ENCODE measurements at regions not wholly inside any gene's neighbourhood (a gene's known extent, or its start where the extent isn't known, plus 50 kb on each side); places are given as distances from the start of the nearest gene placed in this dataset.

DNA sequence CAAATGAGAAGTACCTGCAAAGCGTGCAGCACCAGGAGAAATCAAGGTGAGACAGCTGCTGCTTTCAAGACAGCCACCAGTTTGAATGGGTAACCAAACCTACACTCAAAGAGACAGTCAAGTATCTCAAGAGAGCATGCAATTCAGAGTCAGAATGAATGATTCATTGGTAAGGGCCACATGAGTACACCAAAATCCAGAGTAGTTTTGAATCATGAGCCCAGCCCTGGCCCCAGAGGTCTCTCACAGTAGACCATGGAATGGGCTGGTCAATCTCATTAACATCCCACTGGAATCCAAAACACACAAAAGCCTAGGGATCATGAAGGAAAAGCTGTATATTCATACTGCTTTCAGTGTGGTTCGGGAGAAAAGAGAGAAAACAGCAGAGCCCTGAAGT is 242.8 kb downstream of the TBL1XR1 start:
- no peak overlapping the region for H3K4me3 ChIP-seq (ENCODE audit: low read length)
- TF ChIP-seq, protein P1, sequence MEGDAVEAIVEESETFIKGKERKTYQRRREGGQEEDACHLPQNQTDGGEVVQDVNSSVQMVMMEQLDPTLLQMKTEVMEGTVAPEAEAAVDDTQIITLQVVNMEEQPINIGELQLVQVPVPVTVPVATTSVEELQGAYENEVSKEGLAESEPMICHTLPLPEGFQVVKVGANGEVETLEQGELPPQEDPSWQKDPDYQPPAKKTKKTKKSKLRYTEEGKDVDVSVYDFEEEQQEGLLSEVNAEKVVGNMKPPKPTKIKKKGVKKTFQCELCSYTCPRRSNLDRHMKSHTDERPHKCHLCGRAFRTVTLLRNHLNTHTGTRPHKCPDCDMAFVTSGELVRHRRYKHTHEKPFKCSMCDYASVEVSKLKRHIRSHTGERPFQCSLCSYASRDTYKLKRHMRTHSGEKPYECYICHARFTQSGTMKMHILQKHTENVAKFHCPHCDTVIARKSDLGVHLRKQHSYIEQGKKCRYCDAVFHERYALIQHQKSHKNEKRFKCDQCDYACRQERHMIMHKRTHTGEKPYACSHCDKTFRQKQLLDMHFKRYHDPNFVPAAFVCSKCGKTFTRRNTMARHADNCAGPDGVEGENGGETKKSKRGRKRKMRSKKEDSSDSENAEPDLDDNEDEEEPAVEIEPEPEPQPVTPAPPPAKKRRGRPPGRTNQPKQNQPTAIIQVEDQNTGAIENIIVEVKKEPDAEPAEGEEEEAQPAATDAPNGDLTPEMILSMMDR (conservative IDR thresholded peaks at IDR 0.05; ENCODE audit: low read depth, low read length), result no peak
- DNase-seq (ENCODE audit: low read depth), result no peak

DNA sequence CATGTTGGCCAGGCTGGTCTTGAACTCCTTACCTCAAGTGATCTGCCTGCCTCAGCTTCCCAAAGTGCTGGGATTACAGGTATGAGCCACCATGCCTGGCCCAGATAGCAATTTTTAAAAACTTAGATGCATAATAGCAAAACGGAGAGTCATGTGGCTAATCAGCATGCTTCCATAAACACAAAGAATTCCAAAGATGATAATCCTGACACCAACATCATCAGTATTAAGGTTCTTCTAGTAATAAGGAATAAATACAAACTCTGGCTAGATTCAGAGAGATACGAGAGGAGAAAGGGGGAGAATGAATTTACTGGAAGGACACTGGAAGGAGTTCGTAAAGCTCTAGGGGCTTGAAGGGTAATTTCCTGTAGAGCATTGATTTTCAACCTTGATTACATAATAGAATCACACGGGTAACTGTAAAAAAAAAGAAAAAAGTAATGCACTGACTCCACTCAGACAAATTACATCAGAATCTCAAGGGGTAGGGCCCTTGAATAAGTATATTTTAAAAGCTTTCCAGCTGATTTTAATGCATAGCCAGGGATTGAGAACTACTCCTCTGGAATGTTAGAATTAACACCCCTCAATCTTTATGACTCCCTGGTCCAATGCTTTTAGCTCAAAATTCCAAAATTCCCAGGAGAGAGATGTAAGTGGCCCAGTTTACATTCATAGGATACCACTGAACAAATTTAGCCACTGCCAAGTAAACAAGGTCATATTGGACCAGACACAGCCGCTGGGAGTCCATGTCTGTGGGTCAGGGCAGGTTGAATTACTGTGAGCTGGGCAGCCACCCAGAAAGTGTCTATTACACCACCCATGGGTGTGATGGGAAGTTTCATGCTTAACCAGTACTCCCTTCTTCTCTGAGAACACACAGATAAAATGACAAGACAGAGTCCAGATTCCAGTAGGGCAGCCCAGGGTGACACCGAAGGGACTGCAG is 243.9 kb downstream of the TBL1XR1 start:
- TF ChIP-seq, protein P1 (conservative IDR thresholded peaks at IDR 0.05; ENCODE audit: low read depth, low read length), result no peak
- no peak overlapping the region for H3K4me3 ChIP-seq (ENCODE audit: low read length)
- DNase-seq (ENCODE audit: low read depth), result peak; percentile 64

DNA sequence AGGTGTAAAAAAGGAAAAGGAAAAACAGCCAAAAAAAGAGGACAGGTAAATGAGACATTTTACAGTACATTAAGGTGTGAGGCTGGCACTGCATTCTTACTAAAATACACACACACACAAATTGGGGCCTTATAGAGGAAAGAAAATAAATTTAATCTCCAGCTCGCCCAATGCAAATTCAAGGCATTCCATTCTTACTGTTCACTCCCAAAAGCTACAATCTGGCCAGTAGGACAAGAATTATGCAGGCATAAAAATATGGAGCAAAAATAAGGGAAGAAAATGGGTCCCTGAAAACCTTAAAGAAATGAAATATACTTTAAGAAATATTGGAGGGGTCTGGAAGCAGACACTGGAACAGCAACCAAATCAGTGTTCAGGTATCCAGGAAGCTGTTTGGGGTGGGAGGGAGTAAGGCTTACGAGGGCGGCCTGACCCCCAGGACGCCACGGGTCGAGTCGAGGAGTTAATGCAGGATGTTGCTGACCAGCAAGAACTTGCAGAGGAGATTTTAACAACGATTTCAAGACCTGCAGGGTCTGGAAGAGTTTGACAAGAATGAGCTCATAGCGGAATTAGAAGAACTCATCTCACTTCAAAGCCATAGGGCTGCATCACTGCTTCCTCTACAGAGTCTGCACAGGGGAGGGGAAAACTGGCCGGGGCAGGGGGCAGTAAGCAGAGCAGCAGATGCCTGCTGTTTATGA is 245.5 kb downstream of the TBL1XR1 start:
- DNase-seq (ENCODE audit: low read depth), result no peak
- TF ChIP-seq, protein P1 (conservative IDR thresholded peaks at IDR 0.05; ENCODE audit: low read depth, low read length), result no peak
- H3K4me3 ChIP-seq (ENCODE audit: low read length), result no peak overlapping the region

DNA sequence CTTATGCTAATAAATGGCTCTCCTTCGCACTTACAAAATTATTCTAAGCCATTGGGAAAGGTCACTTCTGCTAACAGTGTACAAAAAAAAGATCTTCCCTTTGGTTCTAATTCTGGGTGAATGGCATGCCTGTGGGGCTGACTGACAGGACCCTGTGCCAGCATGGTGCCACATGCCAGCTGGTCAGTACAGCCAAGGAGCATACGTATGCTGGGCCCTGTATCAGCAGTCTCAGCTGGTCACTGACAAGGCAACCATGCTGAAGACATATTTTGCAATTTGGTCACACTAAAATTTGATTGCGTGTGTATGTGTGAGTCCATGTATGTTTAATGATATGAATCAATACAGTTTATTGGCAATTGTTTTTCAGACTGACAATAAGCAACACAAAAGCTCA is 246.1 kb downstream of the TBL1XR1 start:
- H3K4me3 ChIP-seq (ENCODE audit: low read length), result no peak overlapping the region
- no peak for DNase-seq (ENCODE audit: low read depth)
- TF ChIP-seq, protein P1 (conservative IDR thresholded peaks at IDR 0.05; ENCODE audit: low read depth, low read length), result no peak

DNA sequence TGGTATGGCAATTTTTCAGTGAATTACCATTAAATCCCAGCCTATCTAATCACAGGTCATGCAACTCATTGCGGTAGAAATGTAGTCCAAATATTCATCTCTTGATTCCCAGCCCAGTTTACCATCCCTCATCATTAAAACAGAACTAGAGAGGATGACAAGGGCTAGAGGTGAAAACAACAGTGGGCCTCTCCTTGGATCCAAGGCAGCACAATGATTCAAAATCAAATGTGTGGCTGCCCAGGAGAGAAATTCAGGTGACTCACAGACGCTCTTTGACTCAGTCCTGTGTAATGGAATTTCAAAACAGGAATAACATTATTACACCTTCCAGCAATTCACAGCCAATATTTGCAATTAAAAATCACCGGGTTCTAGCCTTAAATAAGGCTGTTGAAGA is 246.5 kb downstream of the TBL1XR1 start:
- no peak overlapping the region for H3K4me3 ChIP-seq (ENCODE audit: low read length)
- TF ChIP-seq, protein P1 (conservative IDR thresholded peaks at IDR 0.05; ENCODE audit: low read depth, low read length), result no peak
- DNase-seq (ENCODE audit: low read depth), result peak; percentile 38

DNA sequence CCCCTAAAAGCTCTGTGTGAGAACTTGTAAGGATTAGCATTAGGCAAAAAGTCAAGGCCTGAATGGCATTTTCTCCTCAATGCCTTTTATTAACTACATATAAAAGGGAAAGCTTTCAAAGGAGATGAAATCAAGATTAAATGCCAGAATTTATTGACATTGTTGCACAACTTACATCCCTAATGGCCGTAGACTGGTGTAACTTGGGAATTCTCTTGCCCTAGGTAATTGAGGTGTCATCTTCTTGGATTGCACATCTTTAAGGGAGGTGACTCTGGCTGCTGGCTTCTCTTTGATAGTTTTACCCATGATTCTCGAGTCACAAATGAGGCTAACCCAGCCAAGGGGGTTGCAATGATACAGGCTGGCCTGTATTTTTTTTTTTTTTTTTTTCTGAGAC is 249.1 kb downstream of the TBL1XR1 start:
- TF ChIP-seq, protein P1 (conservative IDR thresholded peaks at IDR 0.05; ENCODE audit: low read depth, low read length), result no peak
- H3K4me3 ChIP-seq (ENCODE audit: low read length), result no peak overlapping the region

More for the DNA sequence above, 249.1 kb downstream of the TBL1XR1 start:
- DNase-seq (ENCODE audit: low read depth), result no peak
